Chondrocyte (in vitro differentiated cells): ENCODE measurements at regions not wholly inside any gene's neighbourhood (a gene's known extent, or its start where the extent isn't known, plus 50 kb on each side); places are given as distances from the start of the nearest gene placed in this dataset.
"Not testable (repeated sequence)": the region's sequence is repeated elsewhere in the genome, so short reads cannot be mapped to it uniquely, and the experiment has no call there.

ENCODE experiments used
- DNase-seq: peaks from one replicate; pipeline ENCODE4 v3.0.0; 2021; ENCODE audit warnings: mixed read lengths, low spot score
- H3K27ac Mint-ChIP-seq: one replicate; pipeline ENCODE4 v1.8.0; 2021; ENCODE audit warnings: mild to moderate bottlenecking, moderate library complexity, mixed read lengths; ENCODE audit not compliant: unreplicated experiment
- H3K27me3 Mint-ChIP-seq: 2 replicates; pipeline ENCODE4 v1.8.0; 2021; ENCODE audit warnings: low read depth, mixed read lengths
- H3K36me3 Mint-ChIP-seq: 2 replicates; pipeline ENCODE4 v1.8.0; 2021; ENCODE audit warnings: low read depth, mixed read lengths
- H3K4me1 Mint-ChIP-seq: 2 replicates; pipeline ENCODE4 v1.8.0; 2021; ENCODE audit warnings: low read depth, mild to moderate bottlenecking, mixed read lengths
- H3K4me3 Mint-ChIP-seq: one replicate; pipeline ENCODE4 v1.8.0; 2021; ENCODE audit warnings: mild to moderate bottlenecking, moderate library complexity, mixed read lengths; ENCODE audit not compliant: unreplicated experiment
- H3K9me3 Mint-ChIP-seq: 2 replicates; pipeline ENCODE4 v1.8.0; 2021; ENCODE audit warnings: low read depth, mixed read lengths
- CTCF ChIP-seq: fragments of 200-600 bp; sonication (generic); IDR thresholded peaks from 2 replicates; pipeline ENCODE4 v1.5.0; 2021; ENCODE audit warnings: antibody characterized with exemption, mild to moderate bottlenecking, moderate library complexity

GRCh38 chr9:117839862-117840261 lies 135.7 kb downstream of the TLR4 start:
- no peaks in the 10 kb centered on the region for H3K4me1 Mint-ChIP-seq
- no peak overlapping the region for H3K4me3 Mint-ChIP-seq
- no peaks in the 10 kb centered on the region for H3K36me3 Mint-ChIP-seq
- no peak for DNase-seq
- H3K27me3 Mint-ChIP-seq = peaks cover 17% of the 10 kb centered on the region
- TF ChIP-seq CTCF = no peak
- no peaks in the 10 kb centered on the region for H3K9me3 Mint-ChIP-seq
- no peak overlapping the region for H3K27ac Mint-ChIP-seq

- H3K9me3 Mint-ChIP-seq, H3K4me1 Mint-ChIP-seq, H3K4me3 Mint-ChIP-seq, DNase-seq, H3K27me3 Mint-ChIP-seq, H3K36me3 Mint-ChIP-seq, H3K27ac Mint-ChIP-seq: not testable (repeated sequence)
Measured at GRCh38 chr9:117851836-117852461, 147.7 kb downstream of the TLR4 start.

- DNase-seq = no peak
- H3K27ac Mint-ChIP-seq = no peak overlapping the region
- H3K4me3 Mint-ChIP-seq = no peak overlapping the region
- H3K9me3 Mint-ChIP-seq = no peaks in the 10 kb centered on the region
- H3K36me3 Mint-ChIP-seq = no peaks in the 10 kb centered on the region
- peaks cover 2% of the 10 kb centered on the region for H3K27me3 Mint-ChIP-seq
- no peak for TF ChIP-seq CTCF
- no peaks in the 10 kb centered on the region for H3K4me1 Mint-ChIP-seq
Measured at GRCh38 chr9:117858561-117858960, 154.4 kb downstream of the TLR4 start.

GRCh38 chr9:117860849-117861248 lies 156.6 kb downstream of the TLR4 start:
- no peak for TF ChIP-seq CTCF
- H3K36me3 Mint-ChIP-seq = no peaks in the 10 kb centered on the region
- no peak overlapping the region for H3K4me3 Mint-ChIP-seq
- no peaks in the 10 kb centered on the region for H3K9me3 Mint-ChIP-seq
- H3K4me1 Mint-ChIP-seq = no peaks in the 10 kb centered on the region
- DNase-seq = no peak
- H3K27ac Mint-ChIP-seq = no peak overlapping the region
- peaks cover 5% of the 10 kb centered on the region for H3K27me3 Mint-ChIP-seq

GRCh38 chr9:117864385-117865057 lies 160.3 kb downstream of the TLR4 start:
- Mint-ChIP-seq H3K4me1 (no peaks in the 10 kb centered on the region), H3K4me3 (no peak overlapping the region), H3K9me3 (no peaks in the 10 kb centered on the region), H3K27me3 (peaks cover 6% of the 10 kb centered on the region), H3K27ac (no peak overlapping the region), H3K36me3 (no peaks in the 10 kb centered on the region)
- no peak for DNase-seq
- no peak for TF ChIP-seq CTCF

- no peaks in the 10 kb centered on the region for H3K4me1 Mint-ChIP-seq
- H3K36me3 Mint-ChIP-seq = no peaks in the 10 kb centered on the region
- no peaks in the 10 kb centered on the region for H3K9me3 Mint-ChIP-seq
- no peak overlapping the region for H3K27ac Mint-ChIP-seq
- no peak for TF ChIP-seq CTCF
- no peak for DNase-seq
- H3K4me3 Mint-ChIP-seq = no peak overlapping the region
- peaks cover 12% of the 10 kb centered on the region for H3K27me3 Mint-ChIP-seq
Measured at GRCh38 chr9:117868594-117868993, 164.4 kb downstream of the TLR4 start.
